GM10266 (cell line): ENCODE measurements at regions not wholly inside any gene's neighbourhood (a gene's known extent, or its start where the extent isn't known, plus 50 kb on each side); places are given as distances from the start of the nearest gene placed in this dataset.

Source experiments
- DNase-seq: peaks from one replicate; pipeline ENCODE4 v3.0.0; 2012; ENCODE audit errors: extremely low spot score
- TF ChIP-seq, protein P1 (sequence below): IDR thresholded peaks from 2 replicates; pipeline ENCODE4 v1.5.1; 2012; ENCODE audit warnings: mild to moderate bottlenecking, low read depth; ENCODE audit not compliant: control insufficient read depth, insufficient read depth; ENCODE audit errors: missing control alignments

DNA sequence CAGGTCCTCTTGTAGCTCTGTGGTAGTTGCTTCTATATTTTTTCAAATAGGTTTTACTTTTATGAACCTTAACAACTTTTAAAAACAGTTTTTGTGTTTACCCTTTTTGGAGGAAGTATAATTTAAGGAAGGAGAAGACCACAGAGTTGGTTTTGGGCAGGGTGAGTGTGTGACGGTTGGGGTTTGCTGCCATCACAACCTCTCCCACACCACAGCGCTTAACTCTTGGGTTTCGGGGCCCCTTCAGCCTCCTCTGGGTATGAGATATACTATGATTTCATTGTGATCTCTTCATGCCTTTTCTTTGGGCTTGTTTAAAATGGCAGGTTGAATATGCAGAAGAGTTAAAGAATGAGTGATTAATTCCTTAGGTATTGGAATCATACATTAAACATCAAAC lies 228.7 kb upstream of the CRY1 start:
- TF ChIP-seq, protein P1, sequence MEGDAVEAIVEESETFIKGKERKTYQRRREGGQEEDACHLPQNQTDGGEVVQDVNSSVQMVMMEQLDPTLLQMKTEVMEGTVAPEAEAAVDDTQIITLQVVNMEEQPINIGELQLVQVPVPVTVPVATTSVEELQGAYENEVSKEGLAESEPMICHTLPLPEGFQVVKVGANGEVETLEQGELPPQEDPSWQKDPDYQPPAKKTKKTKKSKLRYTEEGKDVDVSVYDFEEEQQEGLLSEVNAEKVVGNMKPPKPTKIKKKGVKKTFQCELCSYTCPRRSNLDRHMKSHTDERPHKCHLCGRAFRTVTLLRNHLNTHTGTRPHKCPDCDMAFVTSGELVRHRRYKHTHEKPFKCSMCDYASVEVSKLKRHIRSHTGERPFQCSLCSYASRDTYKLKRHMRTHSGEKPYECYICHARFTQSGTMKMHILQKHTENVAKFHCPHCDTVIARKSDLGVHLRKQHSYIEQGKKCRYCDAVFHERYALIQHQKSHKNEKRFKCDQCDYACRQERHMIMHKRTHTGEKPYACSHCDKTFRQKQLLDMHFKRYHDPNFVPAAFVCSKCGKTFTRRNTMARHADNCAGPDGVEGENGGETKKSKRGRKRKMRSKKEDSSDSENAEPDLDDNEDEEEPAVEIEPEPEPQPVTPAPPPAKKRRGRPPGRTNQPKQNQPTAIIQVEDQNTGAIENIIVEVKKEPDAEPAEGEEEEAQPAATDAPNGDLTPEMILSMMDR = no peak

DNA sequence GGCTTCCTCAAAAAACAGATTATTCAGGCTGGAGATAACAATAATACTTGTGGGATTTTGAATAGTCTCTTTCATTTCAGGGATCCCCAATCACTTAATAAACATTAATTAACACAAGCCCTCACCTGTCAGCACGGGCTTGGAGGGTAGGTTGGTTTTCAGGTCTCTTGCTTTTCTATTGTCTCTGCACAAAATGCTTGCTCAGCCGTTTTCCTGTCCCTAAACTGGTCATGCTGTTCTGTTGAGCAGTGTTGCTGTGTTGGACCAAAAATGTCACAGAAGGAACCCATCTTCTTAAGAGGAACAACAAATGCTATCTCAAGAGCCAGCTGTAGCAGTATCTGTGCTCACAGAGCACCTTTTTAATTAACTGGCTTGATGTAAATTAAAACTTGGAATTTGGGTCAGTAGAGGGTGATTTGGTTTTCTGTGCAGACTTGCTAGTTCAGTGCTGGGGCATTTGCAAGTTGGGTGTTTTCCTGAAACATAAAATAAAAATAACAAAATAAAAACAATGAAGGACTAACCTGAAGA lies 231.8 kb upstream of the CRY1 start:
- TF ChIP-seq, protein P1 = no peak
- DNase-seq = no peak

More for the DNA sequence above, 228.7 kb upstream of the CRY1 start:
- no peak for DNase-seq

DNA sequence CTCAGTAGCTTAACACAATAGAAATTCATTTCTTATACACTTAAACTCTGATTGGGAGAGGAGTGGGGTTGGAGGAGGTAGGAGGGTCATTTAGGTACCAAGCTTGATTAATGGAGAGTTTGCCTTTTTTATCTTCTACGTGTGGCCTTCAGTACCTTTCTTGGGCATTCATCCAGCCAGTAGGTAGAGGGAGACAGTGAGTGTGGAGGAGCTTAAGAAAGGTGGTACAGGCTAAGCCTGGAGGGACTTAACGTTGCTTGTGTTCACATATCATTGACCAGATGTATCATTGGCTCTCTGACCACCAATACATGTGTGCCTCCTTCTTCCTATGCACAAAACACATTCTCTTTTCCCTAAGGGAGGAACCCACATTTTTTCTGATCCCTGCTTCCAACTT lies 232.9 kb upstream of the CRY1 start:
- no peak for DNase-seq
- TF ChIP-seq, protein P1 = no peak

DNA sequence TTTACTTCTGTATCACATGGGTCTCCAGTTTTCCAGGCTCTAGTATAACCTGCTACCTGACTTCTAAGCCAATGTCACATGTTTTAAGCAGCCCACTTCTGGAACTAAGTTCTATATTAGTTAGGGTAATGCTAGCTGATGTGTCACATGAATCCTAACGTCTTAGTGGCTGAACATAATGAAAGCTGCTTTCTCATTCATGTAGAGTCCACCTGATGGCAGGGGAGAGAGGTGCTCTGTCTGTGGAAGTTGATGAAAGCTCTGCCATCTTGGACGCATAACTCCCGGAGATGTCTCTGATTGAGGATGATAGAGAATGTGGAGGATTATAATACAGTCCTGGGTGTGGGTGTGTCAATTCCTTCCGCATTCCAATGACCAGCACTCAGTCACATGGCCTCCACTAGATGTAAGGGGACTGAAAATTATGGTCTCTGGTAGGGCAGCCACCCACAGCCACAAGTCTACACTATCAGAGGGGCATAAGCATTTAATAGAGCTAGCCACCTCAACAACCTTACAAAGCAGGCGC lies 234.4 kb upstream of the CRY1 start:
- TF ChIP-seq, protein P1 = no peak
- no peak for DNase-seq

DNA sequence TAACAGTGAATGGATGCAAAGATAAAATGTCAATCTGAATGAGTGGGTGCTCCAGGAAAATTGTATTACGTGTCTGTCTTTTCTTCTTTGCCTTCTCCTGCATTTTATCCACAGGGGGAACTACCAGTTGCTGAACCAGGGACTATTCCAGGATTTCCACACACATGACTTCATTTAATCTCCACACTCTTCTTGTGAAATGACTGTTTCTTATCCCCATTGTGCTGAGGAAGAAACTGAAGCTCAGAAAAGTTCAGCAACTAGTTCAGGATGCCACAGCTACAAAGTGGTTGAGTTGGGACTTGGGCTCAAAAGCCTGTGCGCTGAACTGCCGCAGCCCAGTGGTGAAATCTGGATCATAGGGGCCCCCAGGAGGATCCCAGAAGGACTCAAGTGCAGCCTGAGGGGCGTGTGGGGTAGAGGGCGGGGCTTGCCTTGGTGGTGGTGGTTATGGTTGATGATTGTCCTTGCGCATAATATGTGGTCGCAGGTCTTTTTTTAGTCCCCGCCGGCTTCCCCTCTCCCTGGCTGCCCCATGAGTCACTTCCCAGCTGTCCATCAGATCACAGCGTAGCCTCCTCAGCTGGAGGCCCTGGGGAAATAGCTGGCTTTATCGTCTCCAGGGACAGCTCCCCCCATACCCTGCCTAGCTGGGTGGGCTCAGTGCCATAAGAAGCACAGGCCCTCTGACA lies 235.2 kb upstream of the CRY1 start:
- no peak for DNase-seq
- TF ChIP-seq, protein P1 = no peak

DNA sequence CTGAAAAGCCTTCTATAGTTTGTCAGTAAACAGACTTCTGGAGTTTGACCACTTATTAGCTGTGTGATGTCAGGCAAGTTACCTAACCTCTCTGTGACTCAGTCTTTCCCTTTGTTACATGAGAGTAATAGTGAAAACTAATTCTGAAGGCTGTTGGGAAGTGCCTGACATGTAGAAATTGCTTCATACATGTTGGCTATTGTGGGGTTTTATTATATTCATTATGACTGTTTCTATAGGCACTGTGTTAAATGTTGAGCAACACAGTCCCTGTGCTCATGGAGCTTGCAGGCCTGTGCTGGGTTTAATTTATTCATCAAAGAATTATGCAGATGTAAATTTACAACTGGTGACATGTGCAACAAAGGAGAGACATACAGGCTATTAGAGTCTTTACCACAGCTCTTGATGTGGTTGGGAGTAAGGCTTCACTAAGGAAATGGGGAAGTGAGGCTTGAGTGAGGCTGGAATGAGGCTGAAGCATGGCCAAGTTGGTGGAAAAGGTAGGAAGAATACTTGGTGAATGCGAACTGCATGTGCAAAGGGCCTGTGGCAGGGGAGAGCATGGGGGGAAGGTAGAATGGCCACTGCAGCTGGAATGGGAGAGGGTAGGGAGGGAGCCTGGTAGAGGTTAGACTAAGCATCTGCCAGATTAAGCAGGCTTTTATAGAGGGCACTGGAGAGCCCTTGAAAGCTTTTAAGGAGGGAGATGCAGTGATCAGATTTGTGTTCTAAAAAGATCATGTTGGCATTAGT lies 236.4 kb upstream of the CRY1 start:
- DNase-seq = no peak
- TF ChIP-seq, protein P1 = no peak
